H9 (cell line): ENCODE measurements at regions not wholly inside any gene's neighbourhood (a gene's known extent, or its start where the extent isn't known, plus 50 kb on each side); places are given as distances from the start of the nearest gene placed in this dataset.

Experiments used
- DNase-seq: peaks from one replicate; pipeline ENCODE4 v3.0.0-alpha.2; 2017
- H2AFZ ChIP-seq: one replicate; pipeline ENCODE4 v1.6.1; 2013; ENCODE audit warnings: mild to moderate bottlenecking, low read length, control low read depth, moderate library complexity
- H2AK5ac ChIP-seq: 2 replicates; pipeline ENCODE4 v1.6.1; 2013; ENCODE audit warnings: low read length, control low read depth, mixed read lengths; ENCODE audit not compliant: insufficient read length
- H2BK120ac ChIP-seq: one replicate; pipeline ENCODE4 v1.6.1; 2013; ENCODE audit warnings: low read depth, mild to moderate bottlenecking, low read length, control low read depth, inconsistent platforms; ENCODE audit not compliant: poor library complexity, severe bottlenecking
- H2BK12ac ChIP-seq: 2 replicates; pipeline ENCODE4 v1.6.1; 2013; ENCODE audit warnings: low read length, control low read depth, mixed read lengths, low read depth; ENCODE audit not compliant: insufficient read length
- H2BK15ac ChIP-seq: 2 replicates; pipeline ENCODE4 v1.6.1; 2013; ENCODE audit warnings: low read depth, low read length, control low read depth
- H2BK20ac ChIP-seq: one replicate; pipeline ENCODE4 v1.6.1; 2013; ENCODE audit warnings: low read depth, mild to moderate bottlenecking, low read length, control low read depth, inconsistent platforms; ENCODE audit not compliant: poor library complexity, severe bottlenecking
- H2BK5ac ChIP-seq: 2 replicates; pipeline ENCODE4 v1.6.1; 2013; ENCODE audit warnings: low read length, control low read depth, mixed read lengths; ENCODE audit not compliant: insufficient read length
- H3K14ac ChIP-seq: 2 replicates; pipeline ENCODE4 v1.6.1; 2013; ENCODE audit warnings: low read length, control low read depth; ENCODE audit not compliant: insufficient read depth
- H3K18ac ChIP-seq: 2 replicates; pipeline ENCODE4 v1.6.1; 2013; ENCODE audit warnings: low read depth, mild to moderate bottlenecking, mixed read lengths, low read length, control low read depth; ENCODE audit not compliant: insufficient read length
- H3K23ac ChIP-seq: 2 replicates; pipeline ENCODE4 v1.6.1; 2013; ENCODE audit warnings: low read length, control low read depth, mixed read lengths, low read depth; ENCODE audit not compliant: insufficient read length
- H3K23me2 ChIP-seq: 2 replicates; pipeline ENCODE4 v1.6.1; 2013; ENCODE audit warnings: low read depth, mild to moderate bottlenecking, mixed read lengths, low read length, control low read depth; ENCODE audit not compliant: insufficient read length, poor library complexity, severe bottlenecking
- H3K27ac ChIP-seq: 2 replicates; pipeline ENCODE4 v1.5.1; 2013; ENCODE audit warnings: low read length, control low read depth, mixed read lengths, low read depth; ENCODE audit not compliant: insufficient read length
- H3K27me3 ChIP-seq: 2 replicates; pipeline ENCODE4 v1.6.1; 2013; ENCODE audit warnings: low read length, control low read depth, inconsistent platforms; ENCODE audit not compliant: insufficient read depth
- H3K4ac ChIP-seq: 2 replicates; pipeline ENCODE4 v1.6.1; 2013; ENCODE audit warnings: low read depth, mild to moderate bottlenecking, control low read depth, inconsistent platforms, low read length, moderate library complexity
- H3K4me1 ChIP-seq: 2 replicates; pipeline ENCODE4 v1.6.1; 2013; ENCODE audit warnings: low read length, control low read depth, inconsistent platforms; ENCODE audit not compliant: insufficient read depth
- H3K4me2 ChIP-seq: 2 replicates; pipeline ENCODE4 v1.6.1; 2013; ENCODE audit warnings: low read length, control low read depth, mixed read lengths; ENCODE audit not compliant: insufficient read length, insufficient read depth
- H3K56ac ChIP-seq: 2 replicates; pipeline ENCODE4 v1.6.1; 2013; ENCODE audit warnings: low read depth, mild to moderate bottlenecking, mixed read lengths, low read length, control low read depth; ENCODE audit not compliant: insufficient read length
- H3K79me1 ChIP-seq: 2 replicates; pipeline ENCODE4 v1.6.1; 2013; ENCODE audit warnings: low read depth, mild to moderate bottlenecking, moderate library complexity, low read length, control low read depth, inconsistent platforms; ENCODE audit not compliant: insufficient read depth, poor library complexity, severe bottlenecking
- H3K79me2 ChIP-seq: 2 replicates; pipeline ENCODE4 v1.6.1; 2013; ENCODE audit warnings: low read length, control low read depth, inconsistent platforms; ENCODE audit not compliant: insufficient read depth
- H3K9ac ChIP-seq: 2 replicates; pipeline ENCODE4 v1.6.1; 2013; ENCODE audit warnings: low read length, control low read depth, mixed read lengths; ENCODE audit not compliant: insufficient read length; ENCODE audit errors: extremely low read depth
- H3K9me3 ChIP-seq: one replicate; pipeline ENCODE4 v1.6.1; 2013; ENCODE audit warnings: low read depth, low read length, inconsistent platforms; ENCODE audit not compliant: control insufficient read depth
- H3T11ph ChIP-seq: one replicate; pipeline ENCODE4 v1.6.1; 2013; ENCODE audit warnings: mild to moderate bottlenecking, low read length, control low read depth, inconsistent platforms
- H4K20me1 ChIP-seq: one replicate; pipeline ENCODE4 v1.6.1; 2013; ENCODE audit not compliant: control insufficient read depth, insufficient read length, insufficient read depth
- H4K5ac ChIP-seq: 2 replicates; pipeline ENCODE4 v1.6.1; 2013; ENCODE audit warnings: low read depth, mild to moderate bottlenecking, mixed read lengths, low read length, control low read depth; ENCODE audit not compliant: insufficient read length
- H4K8ac ChIP-seq: replicated peaks from 2 replicates; pipeline ENCODE4 v1.6.1; 2013; ENCODE audit warnings: low read length, control low read depth, mixed read lengths, low read depth; ENCODE audit not compliant: insufficient read length
- H4K91ac ChIP-seq: 2 replicates; pipeline ENCODE4 v1.6.1; 2013; ENCODE audit warnings: low read depth, mild to moderate bottlenecking, moderate library complexity, mixed read lengths, low read length, control low read depth; ENCODE audit not compliant: insufficient read length
- H3K27ac Mint-ChIP-seq, 3 experiments: 2 replicates in 2 of 3; 3 replicates in 1 of 3; pipeline ENCODE4 v1.8.0; 2020 to 2021; ENCODE audit warnings: mixed read lengths in 3 of 3, mild to moderate bottlenecking in 1 of 3, moderate library complexity in 1 of 3
- H3K27me3 Mint-ChIP-seq: 2 replicates; pipeline ENCODE4 v1.8.0; 2021; ENCODE audit warnings: low read depth, mild to moderate bottlenecking, moderate library complexity, mixed read lengths
- H3K36me3 Mint-ChIP-seq, 3 experiments: 2 replicates in 2 of 3; 3 replicates in 1 of 3; pipeline ENCODE4 v1.8.0; 2020 to 2021; ENCODE audit warnings: low read depth in 3 of 3, mixed read lengths in 3 of 3; ENCODE audit not compliant: insufficient read depth in 1 of 3
- H3K4me1 Mint-ChIP-seq, 2 experiments: 2 replicates each; pipeline ENCODE4 v1.8.0; 2020; ENCODE audit warnings: mixed read lengths in 2 of 2
- H3K4me3 Mint-ChIP-seq, 2 experiments: 2 replicates in 1 of 2; 3 replicates in 1 of 2; pipeline ENCODE4 v1.8.0; 2020 to 2021; ENCODE audit warnings: mild to moderate bottlenecking in 2 of 2, mixed read lengths in 2 of 2, moderate library complexity in 1 of 2
- H3K9me3 Mint-ChIP-seq, 2 experiments: 2 replicates in 1 of 2; 3 replicates in 1 of 2; pipeline ENCODE4 v1.8.0; 2020; ENCODE audit warnings: mild to moderate bottlenecking in 2 of 2, mixed read lengths in 2 of 2, moderate library complexity in 1 of 2
- CTCF ChIP-seq: fragments of 200-600 bp; sonication (generic); conservative IDR thresholded peaks from 3 replicates; pipeline ENCODE4 v1.8.0; 2021; ENCODE audit warnings: antibody characterized with exemption, mild to moderate bottlenecking
- WGBS: extraction: QIAGEN DNeasy Blood & Tissue Kit; methylation state at CpG from one replicate; pipeline ENCODE4 v1.1.7; 2013; ENCODE audit warnings: missing lambda C conversion rate, low lambda C conversion rate, mixed read lengths; ENCODE audit not compliant: insufficient read length; ENCODE audit errors: extremely low coverage; 5-methylcytosine and 5-hydroxymethylcytosine counted together

GRCh38 chr16:7014756-7015155, 317.9 kb upstream of the RBFOX1 start:
- H3K4ac ChIP-seq = no peak overlapping the region
- Mint-ChIP-seq H3K36me3 (no peaks in the 10 kb centered on the region), H3K27ac (no peak overlapping the region; a peak in 1 of 7 replicates), H3K9me3 (no peaks in the 10 kb centered on the region), H3K27me3 (peaks cover 37% of the 10 kb centered on the region), H3K4me3 (no peak overlapping the region), H3K4me1 (peaks cover 0 to 1% of the 10 kb centered on the region in 2 experiments; a peak in 1 of 4 replicates)
- no peak overlapping the region for H2AFZ ChIP-seq
- no peaks in the 10 kb centered on the region for H3K9me3 ChIP-seq
- no peak overlapping the region for H3K4me2 ChIP-seq
- no peak overlapping the region for H2BK20ac ChIP-seq
- no peak overlapping the region for H4K8ac ChIP-seq
- H3K4me1 ChIP-seq = no peaks in the 10 kb centered on the region
- no peaks in the 10 kb centered on the region for H3K79me2 ChIP-seq
- H4K20me1 ChIP-seq = no peaks in the 10 kb centered on the region
- no peak overlapping the region for H2BK15ac ChIP-seq
- no peak overlapping the region for H2BK120ac ChIP-seq
- no peak overlapping the region for H4K5ac ChIP-seq
- H3K9ac ChIP-seq = no peak overlapping the region
- H2AK5ac ChIP-seq = no peak overlapping the region
- no peak overlapping the region for H3T11ph ChIP-seq
- H3K18ac ChIP-seq = no peak overlapping the region
- no peak overlapping the region for H3K14ac ChIP-seq
- H2BK5ac ChIP-seq = no peak overlapping the region
- WGBS = no CpG with 5 or more reads among the region's 6 CpGs
- no peak for TF ChIP-seq CTCF
- no peak overlapping the region for H2BK12ac ChIP-seq
- H3K79me1 ChIP-seq = no peaks in the 10 kb centered on the region
- no peak overlapping the region for H3K56ac ChIP-seq
- H3K23ac ChIP-seq = no peak overlapping the region
- no peak for DNase-seq
- no peaks in the 10 kb centered on the region for H3K23me2 ChIP-seq
- H4K91ac ChIP-seq = no peak overlapping the region
- no peak overlapping the region for H3K27ac ChIP-seq
- H3K27me3 ChIP-seq = no peaks in the 10 kb centered on the region
